NCI-H345 (cell line): ENCODE measurements at regions not wholly inside any gene's neighbourhood (a gene's known extent, or its start where the extent isn't known, plus 50 kb on each side); places are given as distances from the start of the nearest gene placed in this dataset.

Source experiments
- DNase-seq: peaks from one replicate; lab custom pipeline; 2025; lab: John Stamatoyannopoulos, UW

DNA sequence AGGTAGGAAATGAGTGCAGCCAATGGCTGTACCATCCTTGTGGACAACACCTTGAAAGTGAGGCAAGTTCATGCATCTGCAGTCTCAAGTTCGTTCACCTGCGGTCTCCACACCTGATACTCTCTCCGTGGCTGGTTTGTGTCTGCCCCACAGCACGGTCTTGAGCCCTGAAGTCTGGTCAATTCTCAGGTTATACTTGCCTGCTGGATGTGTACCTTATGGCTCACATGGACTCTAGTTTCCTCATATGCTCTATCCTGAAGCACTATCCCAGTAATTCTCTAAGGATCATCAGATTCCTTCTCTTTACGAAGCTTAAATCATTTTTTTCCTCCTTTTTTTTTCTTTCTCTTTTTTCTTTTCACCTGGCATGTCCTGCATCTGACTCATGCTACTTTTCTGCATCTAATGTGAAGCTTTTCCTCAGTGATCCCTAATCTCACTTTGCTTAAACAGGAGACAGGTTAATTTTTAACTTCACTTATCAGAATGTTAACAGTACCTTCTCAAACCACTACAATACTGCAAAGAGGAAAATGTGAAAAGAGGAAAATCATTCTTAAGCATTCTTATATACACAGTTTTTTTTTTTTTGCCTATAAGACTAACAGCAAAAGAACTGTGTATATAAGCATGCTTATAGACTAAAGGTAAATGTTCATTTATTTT, 511.2 kb downstream of the SOX11 start:
- DNase-seq: no peak

DNA sequence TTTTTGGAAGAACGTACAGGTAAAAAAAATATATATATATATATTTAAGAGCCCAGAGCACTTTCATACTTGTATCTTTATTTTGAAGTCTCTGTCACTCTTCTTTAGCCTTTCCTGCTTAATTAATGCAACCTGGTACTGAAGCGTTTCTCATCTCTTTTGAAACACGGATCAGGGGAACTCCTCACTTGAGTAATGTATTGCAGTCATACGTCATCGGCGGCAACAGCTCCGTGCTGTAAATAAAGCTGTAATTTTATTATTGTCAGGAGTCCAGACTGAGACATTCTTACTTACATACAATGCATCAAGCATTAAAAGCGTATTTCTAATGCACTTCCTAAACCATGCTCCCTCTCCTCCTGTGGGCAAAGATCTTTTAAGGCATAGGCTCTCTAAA, 514.7 kb downstream of the SOX11 start:
- DNase-seq: no peak

DNA sequence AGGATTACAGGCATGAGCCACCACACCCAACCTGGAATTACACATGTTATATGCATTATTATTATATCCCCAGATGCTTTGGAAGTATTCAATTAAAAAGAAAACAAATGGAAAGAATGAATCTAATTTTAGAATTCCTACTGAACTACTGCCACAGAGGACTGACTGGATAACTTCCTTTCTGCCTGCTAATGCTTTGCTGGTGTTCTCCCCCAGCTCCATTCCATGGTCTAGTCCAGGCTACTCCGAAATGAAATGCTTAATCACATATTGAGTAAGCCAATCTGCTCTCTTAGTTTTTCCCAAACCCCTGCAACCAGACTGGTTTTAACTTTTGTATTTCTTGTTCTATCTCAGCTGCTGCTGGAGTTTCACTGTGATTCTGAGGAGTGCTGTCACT, 519.1 kb downstream of the SOX11 start:
- DNase-seq: no peak

DNA sequence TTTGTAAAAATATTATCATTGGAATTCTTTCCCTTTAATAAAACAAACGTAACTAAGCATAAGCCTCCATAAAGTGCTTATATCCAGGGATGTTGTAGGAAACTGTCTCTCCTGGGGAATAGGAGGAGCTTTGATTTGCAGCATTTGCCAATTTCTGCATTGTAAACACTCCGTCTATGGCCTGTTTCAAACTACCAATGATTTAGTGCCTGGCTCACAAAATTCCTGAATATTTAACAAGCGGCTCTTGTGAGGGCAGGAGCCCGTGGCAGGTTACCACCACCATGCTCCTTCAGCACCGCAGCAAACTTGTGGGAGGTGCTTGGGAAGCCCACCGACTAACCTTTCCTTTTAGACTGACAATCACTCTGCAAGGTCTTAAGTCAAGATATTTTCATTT, 520.3 kb downstream of the SOX11 start:
- no peak for DNase-seq

DNA sequence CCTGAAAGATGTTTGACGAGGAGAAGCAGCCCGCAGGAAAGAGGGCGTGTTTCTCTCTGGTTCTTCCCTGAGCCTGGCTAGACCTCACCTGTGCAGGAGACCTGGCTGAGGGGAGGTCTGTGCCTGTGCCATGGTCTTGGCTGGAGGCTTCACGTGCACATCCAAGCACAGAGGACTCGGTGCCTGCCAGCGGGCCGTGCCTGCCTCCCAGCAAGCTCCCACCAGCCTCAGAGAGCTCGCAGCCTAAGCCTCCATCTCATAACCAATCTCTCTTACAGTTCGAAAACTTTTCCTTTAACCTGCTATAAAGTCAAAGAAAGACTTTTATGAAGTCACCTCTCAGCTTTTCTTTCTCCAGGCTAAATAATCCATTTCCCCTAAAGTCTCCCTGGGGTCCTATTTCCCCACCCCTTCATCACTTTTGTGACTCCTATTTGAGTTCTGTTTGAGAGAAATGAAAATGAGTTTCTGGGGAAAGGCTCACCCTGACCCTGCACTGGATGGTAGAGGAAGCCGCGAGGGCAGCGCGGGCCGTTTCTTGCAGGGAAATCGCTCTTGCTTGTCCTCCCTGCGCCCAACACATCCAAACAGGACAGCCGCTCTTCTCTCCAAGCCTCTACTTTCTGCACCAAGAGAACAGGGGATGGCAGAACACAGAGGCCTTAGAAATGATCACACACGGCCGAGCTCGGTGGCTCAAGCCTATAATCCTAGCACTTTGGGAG, 521.0 kb downstream of the SOX11 start:
- DNase-seq: no peak

DNA sequence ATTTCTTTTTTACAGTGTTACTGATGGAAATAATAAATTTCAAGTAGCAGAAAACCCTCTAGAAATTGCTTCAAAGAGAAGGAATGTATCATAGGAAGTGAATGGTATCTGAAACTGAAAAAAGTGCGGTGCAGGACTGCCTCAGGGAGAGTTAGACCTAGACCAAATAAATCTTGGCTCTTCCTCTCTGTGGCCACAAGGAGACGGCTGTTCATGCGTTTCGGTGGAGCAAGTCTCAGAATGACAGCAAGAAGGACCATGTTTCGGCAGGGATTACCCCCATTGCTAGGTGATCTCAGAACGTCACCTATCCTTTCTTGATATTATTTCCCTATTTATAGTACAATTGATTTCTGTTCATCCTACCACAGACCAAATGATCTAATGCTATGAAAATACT, 522.3 kb downstream of the SOX11 start:
- no peak for DNase-seq

DNA sequence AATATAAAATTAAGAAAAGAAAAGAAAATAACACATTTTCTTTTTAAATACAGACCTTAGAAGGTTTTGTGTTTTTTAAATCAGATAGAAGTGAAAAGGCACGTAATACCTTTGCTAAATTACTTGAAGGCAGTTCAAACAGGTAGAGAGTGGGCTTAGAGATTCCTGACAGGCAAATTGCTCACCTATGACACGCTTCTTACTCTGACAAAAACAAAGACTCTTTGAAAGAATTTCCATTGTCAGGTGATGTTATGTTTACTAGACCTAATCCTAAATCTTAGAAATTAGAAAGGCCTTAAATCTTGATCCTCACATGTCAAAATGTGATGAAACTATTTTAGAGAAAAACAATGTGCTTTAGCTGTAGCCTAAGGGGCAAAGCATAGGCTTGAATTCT, 522.9 kb downstream of the SOX11 start:
- DNase-seq: no peak

DNA sequence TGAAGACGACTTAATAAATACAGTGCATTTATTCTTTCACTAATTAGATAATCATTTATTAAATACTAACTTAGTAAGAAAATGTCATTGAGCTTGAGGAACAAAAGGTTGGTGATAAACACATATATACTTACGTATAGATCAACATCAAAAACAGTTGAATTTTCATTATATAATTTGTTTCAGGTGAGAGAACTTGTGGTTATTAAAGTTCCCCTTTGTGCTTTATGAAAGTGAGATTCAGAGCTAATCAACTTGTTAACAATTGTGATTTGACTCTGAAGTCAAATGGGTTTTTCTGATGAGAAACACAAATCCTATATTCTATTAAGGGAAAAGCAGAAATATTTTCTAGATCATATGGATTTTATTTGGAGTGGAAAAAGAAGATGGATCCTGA, 524.0 kb downstream of the SOX11 start:
- DNase-seq: no peak

DNA sequence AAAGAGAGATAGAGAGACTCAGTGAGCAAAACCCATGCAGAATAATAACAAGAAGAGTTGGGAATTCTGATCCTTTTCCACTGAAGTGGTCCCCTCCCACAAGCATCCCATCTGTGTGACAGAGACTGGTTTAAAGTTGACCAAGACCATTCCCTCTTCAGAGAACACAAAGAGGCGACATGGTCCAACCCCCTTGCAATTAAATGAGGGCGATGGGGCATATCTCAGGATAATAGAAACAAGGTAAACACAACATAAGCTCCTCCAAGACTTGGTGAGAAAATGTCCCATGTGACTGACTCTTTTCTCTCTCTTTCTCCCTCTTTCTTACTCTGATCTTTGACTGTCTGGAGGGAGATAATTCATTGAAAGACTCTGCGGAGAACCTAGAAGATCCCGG, 526.7 kb downstream of the SOX11 start:
- DNase-seq: no peak

DNA sequence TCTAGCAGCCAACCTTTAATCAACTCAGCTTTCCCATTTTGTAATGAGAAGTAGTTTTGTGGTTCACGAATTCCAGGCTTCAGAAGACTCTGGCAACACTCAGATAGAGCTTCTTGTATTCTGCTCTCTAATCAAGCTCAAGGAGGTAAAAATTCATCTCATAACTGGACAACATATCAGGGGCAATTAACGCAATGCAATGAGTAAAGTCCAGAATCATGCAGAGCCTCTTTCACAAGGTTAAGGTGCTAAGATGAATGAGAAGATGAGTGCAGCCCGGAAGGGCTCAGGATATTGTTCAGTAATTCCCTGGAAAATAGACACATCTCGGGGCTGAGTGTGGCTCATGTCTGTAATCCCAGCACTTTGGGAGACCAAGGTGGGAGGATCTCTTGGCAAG, 527.7 kb downstream of the SOX11 start:
- no peak for DNase-seq

DNA sequence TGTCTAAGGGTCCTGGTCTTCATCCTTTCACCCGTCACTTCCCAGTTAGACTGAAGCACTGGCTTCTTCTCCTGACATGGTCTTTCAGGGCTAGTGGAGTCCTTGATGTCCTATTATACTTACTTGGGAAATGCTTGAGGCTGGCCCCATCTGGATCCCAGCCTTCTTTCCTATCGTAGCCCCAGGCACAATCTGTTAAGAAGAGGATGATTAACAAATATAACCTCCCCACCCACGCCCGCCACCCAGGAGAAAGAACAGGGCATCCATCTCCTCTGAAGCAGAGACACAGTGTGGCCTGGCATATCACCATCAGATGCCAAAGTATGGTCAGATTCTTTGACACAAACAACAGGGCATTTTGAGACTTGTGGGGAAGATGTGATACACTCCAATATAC, 530.1 kb downstream of the SOX11 start:
- no peak for DNase-seq

DNA sequence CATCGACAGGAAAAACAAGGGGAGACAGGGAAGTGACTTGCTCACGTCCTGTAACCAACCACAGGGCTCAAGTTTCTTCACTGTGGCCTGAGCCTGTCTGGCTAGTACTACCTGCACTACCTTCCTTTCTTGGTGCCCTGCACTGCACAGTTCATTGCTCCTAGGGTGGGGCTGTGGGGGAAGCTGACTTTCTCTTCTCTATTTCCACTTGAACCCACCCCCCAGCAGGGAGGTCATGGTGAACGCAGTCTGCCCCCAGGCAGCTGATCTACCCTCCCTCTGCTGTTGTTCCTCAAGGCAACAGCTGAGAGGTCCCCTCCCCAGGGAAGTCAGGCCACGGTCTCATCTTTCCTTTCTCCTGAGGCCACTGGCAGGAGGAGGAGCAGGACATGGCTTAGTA, 532.1 kb downstream of the SOX11 start:
- no peak for DNase-seq

DNA sequence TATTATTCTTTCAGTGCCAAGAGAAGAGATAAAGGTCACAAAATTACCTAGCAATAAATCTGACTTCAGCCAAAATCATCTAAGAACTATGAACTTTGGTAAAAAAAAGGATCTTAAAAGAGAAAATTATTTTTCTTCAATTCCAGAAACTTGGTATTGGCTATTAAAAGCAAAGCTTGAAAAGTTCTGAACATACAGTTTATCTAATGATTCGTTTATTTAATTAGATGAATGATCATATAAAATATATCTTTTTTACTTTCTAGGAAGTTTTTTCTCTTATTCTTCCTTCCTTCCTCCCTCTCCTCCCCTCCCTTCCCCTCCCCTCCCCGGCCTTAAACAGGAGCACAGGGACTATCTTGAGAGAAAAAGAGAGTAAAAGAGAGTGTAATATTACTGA, 536.1 kb downstream of the SOX11 start:
- DNase-seq: no peak

DNA sequence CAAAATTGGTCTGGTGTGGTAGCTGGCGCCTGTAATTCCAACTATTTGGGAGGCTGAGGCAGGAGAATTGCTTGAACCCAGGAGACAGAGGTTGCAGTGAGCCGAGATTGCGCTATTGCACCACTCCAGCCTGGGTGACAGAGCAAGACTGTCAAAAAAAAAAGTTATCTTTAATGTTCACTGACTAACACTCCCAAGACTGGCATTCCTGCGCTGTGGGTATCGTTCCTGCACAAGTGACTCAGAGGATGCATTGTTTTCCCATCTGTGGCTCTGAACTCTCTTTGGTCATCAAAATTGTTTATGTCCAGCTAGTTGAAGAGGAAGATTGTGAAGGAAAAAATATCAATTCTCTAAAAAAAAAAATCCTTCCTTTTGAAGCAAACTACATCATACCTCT, 539.0 kb downstream of the SOX11 start:
- DNase-seq: no peak

DNA sequence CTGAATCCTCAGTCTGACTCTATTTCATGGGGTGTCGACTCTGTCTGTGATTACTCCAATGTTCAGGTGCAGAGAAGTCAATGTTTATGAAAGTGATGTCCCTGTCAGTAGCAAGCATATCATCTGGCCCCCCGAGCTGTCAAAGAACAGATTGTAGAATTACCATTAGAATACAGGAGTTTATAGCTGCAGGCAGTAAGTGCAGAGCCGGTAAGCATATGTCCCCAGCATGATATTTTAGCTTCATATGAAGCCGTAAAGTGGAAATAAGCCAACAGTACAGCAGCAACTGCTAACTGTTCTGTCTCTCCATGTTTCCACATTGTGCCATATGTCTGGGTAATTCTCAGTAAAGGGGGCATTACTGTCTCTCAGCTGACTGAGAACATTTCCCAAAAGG, 541.8 kb downstream of the SOX11 start:
- no peak for DNase-seq

DNA sequence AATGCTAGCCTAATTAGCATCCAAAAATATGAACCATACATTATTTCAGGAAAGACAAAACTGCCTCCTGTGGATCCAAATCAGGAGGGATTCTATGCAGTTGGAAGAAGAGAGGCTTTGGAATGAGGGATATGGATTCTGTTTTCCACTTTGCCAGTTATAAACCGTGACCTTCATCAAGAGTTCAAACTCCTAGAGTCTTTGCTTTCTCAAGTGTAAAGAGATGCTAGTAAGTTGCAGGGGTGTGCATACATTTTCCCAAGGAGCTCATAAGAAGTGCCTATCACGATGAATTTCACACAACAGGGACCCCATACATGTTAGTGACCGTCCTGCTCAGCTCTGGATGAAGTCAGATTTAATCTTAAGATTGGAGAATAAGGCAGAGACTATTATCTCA, 542.5 kb downstream of the SOX11 start:
- no peak for DNase-seq

DNA sequence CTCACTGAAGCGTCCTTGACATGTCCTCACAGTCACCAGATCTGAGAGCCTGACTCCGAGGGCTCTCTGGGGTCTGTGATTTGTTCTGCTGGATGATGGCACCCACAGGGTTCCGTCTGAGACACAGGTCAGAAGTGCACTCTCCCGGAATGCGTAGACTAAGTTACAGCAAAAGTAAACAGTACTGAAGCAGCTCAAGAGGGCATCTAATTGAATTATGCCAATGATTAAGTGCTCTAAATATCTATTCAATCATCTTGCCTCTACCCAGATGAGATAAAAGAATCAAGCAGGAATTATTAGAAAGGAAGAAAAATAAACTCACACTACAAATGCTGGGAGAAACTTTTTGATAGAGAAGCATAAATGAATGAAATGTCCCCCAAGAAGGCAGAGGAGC, 544.1 kb downstream of the SOX11 start:
- no peak for DNase-seq

DNA sequence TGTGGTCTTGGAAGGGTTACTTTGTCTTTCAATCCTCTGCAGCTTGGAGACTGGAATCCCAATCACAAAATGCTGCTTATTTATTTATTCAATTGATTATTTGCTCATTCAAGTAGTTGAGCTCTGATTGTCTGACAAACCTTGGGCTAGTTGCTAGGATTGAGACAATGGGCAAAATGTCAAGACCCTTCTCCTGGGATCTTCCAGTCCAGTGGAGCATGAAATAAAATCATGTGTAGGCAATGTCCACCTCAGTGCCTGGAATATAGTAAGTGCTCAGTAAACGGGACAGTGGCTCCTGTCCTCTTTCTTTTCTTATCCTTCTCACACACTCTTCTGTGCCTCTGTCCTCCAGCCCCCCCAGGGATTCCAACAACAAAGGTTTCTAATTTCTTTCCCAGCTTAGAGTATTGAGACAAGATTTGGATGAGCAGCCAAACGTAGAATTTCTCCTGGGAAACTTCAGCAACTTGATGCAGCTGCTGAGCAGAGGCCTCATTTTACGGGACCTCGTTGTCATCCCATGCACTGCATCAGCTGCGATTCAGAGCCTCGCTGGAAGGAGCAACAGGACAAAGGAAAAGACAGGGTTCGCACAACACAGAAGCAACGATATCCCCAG, 545.0 kb downstream of the SOX11 start:
- DNase-seq: no peak

DNA sequence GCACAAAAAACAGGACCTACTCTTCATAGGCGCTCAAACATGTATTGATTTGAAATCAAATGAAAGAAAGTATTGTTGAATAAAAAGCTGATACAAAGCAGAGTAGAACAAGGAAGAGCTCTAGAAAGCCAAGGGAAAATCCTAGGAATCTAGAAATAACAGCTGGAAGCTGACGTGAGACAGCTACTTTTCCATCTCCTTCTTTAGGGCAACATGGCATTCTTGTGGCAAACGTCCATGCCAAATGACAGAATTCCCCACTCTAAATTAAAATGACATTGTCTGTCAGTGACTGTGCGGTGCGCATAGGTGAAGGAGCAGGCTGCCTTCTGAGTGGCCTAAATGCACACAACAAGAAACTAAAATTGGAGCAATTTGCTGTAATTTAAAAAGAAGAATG, 557.4 kb downstream of the SOX11 start:
- DNase-seq: no peak

DNA sequence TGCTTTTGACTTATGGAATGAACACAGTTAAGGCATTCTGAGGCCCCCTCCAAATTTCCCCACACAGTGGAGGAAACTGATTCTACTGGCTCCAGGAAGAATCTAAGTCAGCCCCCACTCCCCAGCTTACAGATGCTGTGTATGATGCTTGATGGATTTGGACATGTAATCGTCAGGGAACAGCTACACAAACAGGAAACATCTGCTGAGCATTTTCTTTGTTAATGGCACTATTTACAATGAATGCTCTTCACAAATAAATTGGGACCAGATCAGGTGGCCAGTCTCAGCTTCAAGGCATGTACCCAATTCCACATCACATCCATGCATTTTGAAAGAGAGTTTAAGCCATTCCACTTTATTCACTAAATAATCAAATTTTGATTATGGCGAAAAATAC, 562.3 kb downstream of the SOX11 start:
- DNase-seq: peak; percentile 78

DNA sequence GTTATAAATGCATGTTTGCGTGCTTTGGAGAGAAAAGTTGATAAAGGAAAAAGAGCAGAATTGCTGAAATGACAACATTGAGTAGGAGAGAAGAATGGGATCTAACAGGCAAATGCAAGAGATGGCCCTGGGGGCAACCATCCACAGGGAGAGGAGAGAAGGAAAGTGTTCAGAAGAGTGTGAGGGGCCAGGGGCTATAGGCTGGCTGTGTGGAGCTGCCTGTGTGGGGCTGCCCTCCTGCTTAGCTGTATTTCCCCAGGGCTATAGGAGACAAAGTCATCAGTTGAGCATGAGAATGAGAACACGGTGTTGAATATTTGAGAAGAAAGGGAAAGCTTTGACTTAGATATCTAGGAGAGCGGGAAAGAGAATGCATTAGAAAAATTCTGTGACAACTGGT, 572.0 kb downstream of the SOX11 start:
- no peak for DNase-seq

DNA sequence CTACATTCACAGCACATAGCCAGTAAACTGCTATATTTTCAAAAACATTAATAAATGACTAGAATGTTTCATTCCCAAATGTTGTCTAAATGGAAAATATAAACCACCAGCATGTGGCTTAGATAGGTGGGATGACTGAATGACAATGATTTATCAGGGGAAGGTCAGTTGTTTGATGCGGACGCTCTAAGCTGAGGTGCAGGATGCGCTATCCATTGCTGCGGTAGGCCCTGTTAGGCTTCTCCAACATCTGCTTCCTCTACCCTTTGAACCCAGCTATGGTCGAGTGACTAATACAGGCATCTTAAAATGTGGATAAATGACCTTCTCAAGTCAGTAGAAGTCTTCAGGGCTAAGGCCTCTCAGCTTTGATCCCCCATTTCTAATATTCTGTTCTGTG, 584.2 kb downstream of the CMPK2 start:
- no peak for DNase-seq

DNA sequence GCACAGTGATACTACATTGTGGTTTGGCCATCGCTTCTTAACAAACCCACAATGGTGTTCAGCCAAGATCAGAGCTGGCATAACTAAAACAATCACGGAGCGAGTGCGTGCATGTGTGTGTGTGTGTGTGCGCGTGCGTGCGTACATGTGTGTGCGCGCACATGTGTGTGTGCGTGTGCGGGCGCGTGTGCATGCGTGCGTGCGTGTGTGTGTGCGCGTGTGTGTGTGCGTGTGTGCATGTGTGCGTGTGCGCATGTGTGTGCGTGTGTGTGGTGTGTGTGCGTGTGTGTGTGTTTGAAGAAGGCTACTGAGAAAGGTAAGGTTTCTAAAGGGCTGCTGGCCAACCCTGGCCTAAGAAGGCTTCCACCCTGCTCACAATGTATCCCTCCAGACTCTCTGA, 582.4 kb downstream of the CMPK2 start:
- DNase-seq: no peak

DNA sequence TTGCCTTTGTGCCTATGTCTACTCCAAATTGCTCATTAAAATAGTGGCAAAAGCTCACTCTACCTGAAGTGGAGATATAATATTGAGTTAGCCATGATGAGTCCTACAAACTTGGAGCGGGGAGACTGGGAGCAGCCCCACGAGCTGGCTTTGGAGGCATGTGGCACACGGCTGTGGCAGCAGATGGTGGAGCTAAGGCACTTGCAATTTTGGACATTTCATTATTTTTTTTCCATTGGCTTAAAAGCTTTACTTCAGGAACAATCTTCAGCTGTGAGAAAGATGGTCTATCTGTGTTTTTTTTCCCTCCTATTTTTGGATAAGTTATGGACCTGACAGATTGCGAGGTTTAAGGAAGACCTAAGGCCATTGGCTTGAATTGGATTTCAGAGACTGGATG, 578.3 kb downstream of the CMPK2 start:
- no peak for DNase-seq
